Subcutaneous abdominal adipose tissue (tissue), 5 donors: ENCODE measurements at regions not wholly inside any gene's neighbourhood (a gene's known extent, or its start where the extent isn't known, plus 50 kb on each side); places are given as distances from the start of the nearest gene placed in this dataset.
"Not testable (repeated sequence)": the region's sequence is repeated elsewhere in the genome, so short reads cannot be mapped to it uniquely, and the experiment has no call there.

Source experiments
- H3K27ac ChIP-seq: one replicate; pipeline ENCODE4 v1.7.0; 2013; ENCODE audit warnings: low read depth, mild to moderate bottlenecking, inconsistent platforms, low read length, moderate library complexity
- H3K27me3 ChIP-seq, 5 donors: one replicate each; pipeline ENCODE4 v1.7.0; 2013; ENCODE audit warnings: low read length in 5 of 5, inconsistent platforms in 1 of 5; ENCODE audit not compliant: control insufficient read depth in 5 of 5, insufficient read depth in 4 of 5
- H3K36me3 ChIP-seq, 5 donors: one replicate each; pipeline ENCODE4 v1.7.0; 2013; ENCODE audit warnings: low read length in 5 of 5; ENCODE audit not compliant: control insufficient read depth in 5 of 5, insufficient read depth in 5 of 5
- H3K4me1 ChIP-seq, 5 donors: one replicate each; pipeline ENCODE4 v1.7.0; 2013; ENCODE audit warnings: low read length in 5 of 5, mild to moderate bottlenecking in 3 of 5, moderate library complexity in 1 of 5; ENCODE audit not compliant: control insufficient read depth in 5 of 5, insufficient read depth in 5 of 5
- H3K4me3 ChIP-seq, 5 donors: one replicate each; pipeline ENCODE4 v1.7.0; 2013; ENCODE audit warnings: low read length in 5 of 5, low read depth in 1 of 5
- H3K9ac ChIP-seq, 5 donors: one replicate each; pipeline ENCODE4 v1.7.0; 2013; ENCODE audit warnings: low read length in 5 of 5, mild to moderate bottlenecking in 4 of 5, moderate library complexity in 3 of 5
- H3K9me3 ChIP-seq, 5 donors: one replicate each; pipeline ENCODE4 v1.7.0; 2013; ENCODE audit warnings: low read length in 5 of 5; ENCODE audit not compliant: control insufficient read depth in 5 of 5
- donor health status: healthy.
- donor health status: healthy.
- donor health status: healthy.
- donor health status: healthy.
- donor health status: healthy.

DNA sequence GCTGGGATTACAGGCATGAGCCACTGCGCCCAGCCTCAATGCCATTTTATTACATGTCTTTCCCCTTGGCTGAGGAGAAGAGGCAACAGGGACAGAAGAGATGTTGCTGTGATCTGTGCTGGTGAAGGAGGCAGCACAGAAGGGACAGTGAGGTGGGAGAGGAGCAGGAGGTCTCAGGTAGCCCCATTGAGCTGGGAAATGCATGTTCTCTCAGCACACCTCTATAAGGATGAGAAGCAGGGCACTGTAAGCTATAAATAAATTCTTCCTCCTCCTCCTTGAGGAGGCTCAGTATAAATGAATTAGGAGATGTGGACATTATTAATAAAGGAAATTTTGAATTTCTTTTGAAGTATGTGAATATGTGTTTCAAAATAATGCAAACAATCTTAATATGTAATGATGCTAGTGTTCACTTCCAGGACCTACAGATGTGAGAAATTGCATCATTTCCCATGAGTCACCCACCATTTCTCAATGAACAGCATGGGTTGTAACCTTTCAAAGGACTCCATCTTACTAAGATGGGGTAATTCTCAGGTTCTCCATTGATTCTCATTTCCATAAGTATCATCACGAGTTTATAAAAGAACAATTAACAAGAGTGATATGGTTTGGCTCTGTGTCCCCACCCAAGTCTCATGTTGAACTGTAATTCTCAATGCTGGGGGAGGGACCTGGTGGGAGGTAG lies 88.9 kb upstream of the ODAD2 start:
- Histone ChIP-seq H3K9me3 (no peaks in the 10 kb centered on the region), H3K27ac (no peak overlapping the region), H3K9ac (no peak overlapping the region), H3K4me1 (no peaks in the 10 kb centered on the region), H3K27me3 (no peaks in the 10 kb centered on the region), H3K4me3 (no peak overlapping the region), H3K36me3 (peaks cover 0 to 3% (median 0%) of the 10 kb centered on the region in 5 donors)

GRCh38 chr10:28085760-28086159 lies 86.9 kb upstream of the ODAD2 start:
- not testable (repeated sequence) for H3K4me1 ChIP-seq, H3K36me3 ChIP-seq

GRCh38 chr10:28082885-28083284 lies 84.0 kb upstream of the ODAD2 start:
- Histone ChIP-seq H3K36me3 (no peaks in the 10 kb centered on the region), H3K4me1 (no peaks in the 10 kb centered on the region), H3K27ac (no peak overlapping the region), H3K9ac (no peak overlapping the region), H3K27me3 (no peaks in the 10 kb centered on the region), H3K4me3 (no peak overlapping the region), H3K9me3 (no peaks in the 10 kb centered on the region)

More at GRCh38 chr10:28085760-28086159, 86.9 kb upstream of the ODAD2 start:
- H3K9me3 ChIP-seq, H3K27me3 ChIP-seq, H3K4me3 ChIP-seq, H3K9ac ChIP-seq, H3K27ac ChIP-seq: not testable (repeated sequence)

- Histone ChIP-seq H3K36me3 (no peaks in the 10 kb centered on the region), H3K4me1 (no peaks in the 10 kb centered on the region), H3K27ac (no peak overlapping the region), H3K9me3 (no peaks in the 10 kb centered on the region), H3K9ac (no peak overlapping the region), H3K4me3 (no peak overlapping the region), H3K27me3 (no peaks in the 10 kb centered on the region)
These were observed 83.4 kb upstream of the ODAD2 start for GRCh38 chr10:28082316-28082715.

DNA sequence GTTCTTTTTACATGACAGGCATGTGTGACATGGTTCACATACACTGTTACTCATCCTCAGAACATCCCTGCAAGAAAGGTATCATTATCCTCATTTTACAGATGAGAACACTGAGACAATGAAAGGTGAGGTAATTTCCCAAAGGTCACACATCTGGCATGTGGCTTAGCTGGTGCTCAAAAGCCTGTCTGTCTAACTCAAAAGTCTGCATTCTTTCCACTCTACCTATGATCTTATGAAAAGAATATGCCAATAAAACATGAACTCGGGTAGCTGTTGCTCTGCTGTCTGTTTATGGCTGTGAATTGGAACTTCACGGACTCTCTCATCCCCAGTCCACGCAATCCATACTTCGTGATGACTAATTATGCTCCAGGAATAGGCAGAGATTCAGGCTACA lies 79.0 kb upstream of the ODAD2 start:
- Histone ChIP-seq H3K36me3 (peaks cover 0 to 6% (median 0%) of the 10 kb centered on the region in 5 donors), H3K27me3 (no peaks in the 10 kb centered on the region), H3K9me3 (peaks cover 0 to 10% (median 5%) of the 10 kb centered on the region in 5 donors), H3K4me1 (no peaks in the 10 kb centered on the region), H3K27ac (no peak overlapping the region), H3K9ac (no peak overlapping the region), H3K4me3 (no peak overlapping the region)

DNA sequence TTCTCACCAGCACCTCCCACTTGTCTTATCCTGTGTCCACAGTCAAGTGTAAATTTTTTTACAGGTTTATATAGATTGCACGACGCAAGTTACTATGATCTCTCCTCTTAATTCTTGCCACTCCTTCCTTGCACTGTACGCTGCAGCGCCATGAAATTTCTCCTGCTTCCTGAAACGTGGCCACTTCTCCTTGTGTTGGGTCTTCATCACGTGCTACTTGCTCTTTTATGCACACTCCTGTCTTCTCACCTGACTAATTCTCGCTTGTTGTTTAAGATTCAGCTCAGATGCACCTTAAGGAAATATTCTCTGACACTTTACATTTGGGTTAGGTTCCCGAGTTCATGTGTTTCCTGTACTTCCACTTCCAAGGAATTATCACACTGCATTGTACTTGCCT lies 76.5 kb upstream of the ODAD2 start:
- Histone ChIP-seq H3K4me3 (no peak overlapping the region), H3K27me3 (no peaks in the 10 kb centered on the region), H3K27ac (no peak overlapping the region), H3K4me1 (no peaks in the 10 kb centered on the region), H3K9me3 (peaks cover 0 to 10% (median 5%) of the 10 kb centered on the region in 5 donors), H3K9ac (no peak overlapping the region), H3K36me3 (peaks cover 0 to 6% (median 0%) of the 10 kb centered on the region in 5 donors)

- Histone ChIP-seq H3K27ac (no peak overlapping the region), H3K27me3 (no peaks in the 10 kb centered on the region), H3K4me3 (no peak overlapping the region), H3K9me3 (peaks cover 0 to 10% (median 5%) of the 10 kb centered on the region in 5 donors), H3K9ac (no peak overlapping the region), H3K4me1 (no peaks in the 10 kb centered on the region), H3K36me3 (peaks cover 0 to 6% (median 0%) of the 10 kb centered on the region in 5 donors)
These were observed 73.7 kb upstream of the ODAD2 start for GRCh38 chr10:28072573-28072972.

GRCh38 chr10:28060031-28060607 lies 61.2 kb upstream of the ODAD2 start:
- Histone ChIP-seq H3K4me3 (no peak overlapping the region), H3K9me3 (peaks cover 0 to 2% (median 0%) of the 10 kb centered on the region in 5 donors), H3K9ac (no peak overlapping the region), H3K4me1 (peaks cover 0 to 1% (median 0%) of the 10 kb centered on the region in 5 donors), H3K27me3 (no peaks in the 10 kb centered on the region), H3K27ac (no peak overlapping the region), H3K36me3 (peaks cover 0 to 3% (median 3%) of the 10 kb centered on the region in 5 donors)

DNA sequence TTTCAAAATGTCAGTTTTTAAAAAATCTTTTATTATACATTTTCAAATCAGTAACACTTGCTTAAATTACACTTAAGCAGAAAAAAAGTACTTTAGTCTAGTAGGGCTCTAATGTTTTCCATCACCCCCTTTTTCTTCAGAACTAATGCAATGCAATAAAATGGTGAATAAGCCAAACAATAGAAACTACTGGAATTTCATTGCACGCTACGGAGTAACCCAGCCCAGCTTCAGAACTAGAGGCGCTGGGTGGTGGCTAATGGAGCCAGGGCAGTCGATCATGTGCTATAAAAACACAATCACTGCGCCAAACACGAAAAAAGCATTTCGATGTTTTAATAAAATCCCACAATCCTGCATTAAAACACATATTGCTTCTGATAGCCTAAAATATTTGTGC lies 59.9 kb upstream of the ODAD2 start:
- Histone ChIP-seq H3K4me3 (no peak overlapping the region), H3K27me3 (no peaks in the 10 kb centered on the region), H3K9ac (no peak overlapping the region), H3K36me3 (peaks cover 0 to 3% (median 3%) of the 10 kb centered on the region in 5 donors), H3K4me1 (peaks cover 0 to 6% (median 0%) of the 10 kb centered on the region in 5 donors), H3K27ac (no peak overlapping the region), H3K9me3 (peaks cover 0 to 2% (median 0%) of the 10 kb centered on the region in 5 donors)

DNA sequence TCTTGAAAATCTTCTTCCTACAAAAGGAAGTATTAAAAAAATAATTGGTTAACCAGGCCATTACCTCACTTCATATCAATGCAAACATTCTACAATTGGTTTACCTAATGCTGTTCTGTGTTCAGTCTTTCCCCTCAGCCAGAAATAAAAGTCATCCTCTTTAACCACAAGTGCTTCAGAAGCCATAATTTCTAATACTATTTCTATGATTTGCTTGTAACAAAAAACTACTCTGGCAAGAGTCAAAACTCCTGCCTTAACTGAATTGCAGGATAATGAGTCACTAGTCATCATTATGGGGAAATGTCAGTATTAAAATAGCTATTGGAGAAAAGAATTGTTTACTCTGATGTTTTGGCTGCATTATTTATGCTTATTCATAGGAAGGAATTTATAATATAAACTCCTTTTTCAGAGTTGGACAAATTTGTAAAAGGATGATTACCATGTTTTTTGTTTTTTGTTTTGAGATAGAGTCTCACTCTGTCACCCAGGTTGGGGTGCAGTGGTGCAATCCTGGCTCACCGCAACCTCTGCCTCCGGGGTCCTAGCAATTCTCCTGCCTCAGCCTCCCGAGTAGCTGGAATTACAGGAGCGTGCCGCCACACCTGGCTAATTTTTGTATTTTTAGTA lies 55.5 kb upstream of the ODAD2 start:
- no peak overlapping the region for H3K9ac ChIP-seq
- H3K4me3 ChIP-seq: no peak overlapping the region
- peaks cover 0 to 6% (median 0%) of the 10 kb centered on the region in 5 donors for H3K4me1 ChIP-seq
- no peak overlapping the region for H3K27ac ChIP-seq
- peaks cover 0 to 2% (median 0%) of the 10 kb centered on the region in 5 donors for H3K9me3 ChIP-seq
- H3K27me3 ChIP-seq: no peaks in the 10 kb centered on the region
- H3K36me3 ChIP-seq: peaks cover 0 to 3% (median 3%) of the 10 kb centered on the region in 5 donors
